Omental fat pad (tissue), 3 donors: ENCODE measurements at regions not wholly inside any gene's neighbourhood (a gene's known extent, or its start where the extent isn't known, plus 50 kb on each side); places are given as distances from the start of the nearest gene placed in this dataset.

Source experiments
- ATAC-seq: fragments of 150-250 bp; one replicate; pipeline ENCODE4 v1.9.1; 2016; ENCODE audit warnings: mild to moderate bottlenecking, moderate library complexity; ENCODE audit not compliant: low FRiP score
- DNase-seq: peaks from one replicate; pipeline ENCODE4 v3.0.0-alpha.2; 2019; ENCODE audit warnings: low spot score
- TF ChIP-seq, protein P1 (sequence below), 3 donors: fragments of 450-650 bp; IDR thresholded peaks; one replicate each; pipeline ENCODE4 v1.5.1; 2016 to 2017; ENCODE audit warnings: antibody characterized with exemption in 3 of 3, mild to moderate bottlenecking in 3 of 3, moderate library complexity in 2 of 3

DNA sequence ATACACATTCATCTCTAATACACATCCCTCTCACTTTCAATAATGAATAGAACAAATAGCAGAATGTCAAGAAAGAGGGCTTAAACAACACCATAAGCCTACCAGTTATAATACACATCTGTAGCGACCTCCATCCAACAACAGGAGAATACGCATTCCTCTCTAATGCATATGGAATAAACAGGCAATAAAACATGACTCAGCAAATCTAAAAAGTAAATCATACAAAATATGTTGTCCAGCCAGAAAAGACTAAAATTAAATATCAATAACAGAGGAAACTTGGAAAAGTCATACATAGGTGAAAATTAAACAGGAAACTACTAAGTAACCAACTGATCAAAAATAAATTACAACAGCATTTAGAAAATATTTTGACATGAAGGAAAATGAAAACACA lies 1127.5 kb upstream of the NCAM2 start:
- TF ChIP-seq, protein P1, sequence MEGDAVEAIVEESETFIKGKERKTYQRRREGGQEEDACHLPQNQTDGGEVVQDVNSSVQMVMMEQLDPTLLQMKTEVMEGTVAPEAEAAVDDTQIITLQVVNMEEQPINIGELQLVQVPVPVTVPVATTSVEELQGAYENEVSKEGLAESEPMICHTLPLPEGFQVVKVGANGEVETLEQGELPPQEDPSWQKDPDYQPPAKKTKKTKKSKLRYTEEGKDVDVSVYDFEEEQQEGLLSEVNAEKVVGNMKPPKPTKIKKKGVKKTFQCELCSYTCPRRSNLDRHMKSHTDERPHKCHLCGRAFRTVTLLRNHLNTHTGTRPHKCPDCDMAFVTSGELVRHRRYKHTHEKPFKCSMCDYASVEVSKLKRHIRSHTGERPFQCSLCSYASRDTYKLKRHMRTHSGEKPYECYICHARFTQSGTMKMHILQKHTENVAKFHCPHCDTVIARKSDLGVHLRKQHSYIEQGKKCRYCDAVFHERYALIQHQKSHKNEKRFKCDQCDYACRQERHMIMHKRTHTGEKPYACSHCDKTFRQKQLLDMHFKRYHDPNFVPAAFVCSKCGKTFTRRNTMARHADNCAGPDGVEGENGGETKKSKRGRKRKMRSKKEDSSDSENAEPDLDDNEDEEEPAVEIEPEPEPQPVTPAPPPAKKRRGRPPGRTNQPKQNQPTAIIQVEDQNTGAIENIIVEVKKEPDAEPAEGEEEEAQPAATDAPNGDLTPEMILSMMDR (IDR thresholded peaks at IDR 0.05), result no peak
- no peak for DNase-seq
- no peak for ATAC-seq

DNA sequence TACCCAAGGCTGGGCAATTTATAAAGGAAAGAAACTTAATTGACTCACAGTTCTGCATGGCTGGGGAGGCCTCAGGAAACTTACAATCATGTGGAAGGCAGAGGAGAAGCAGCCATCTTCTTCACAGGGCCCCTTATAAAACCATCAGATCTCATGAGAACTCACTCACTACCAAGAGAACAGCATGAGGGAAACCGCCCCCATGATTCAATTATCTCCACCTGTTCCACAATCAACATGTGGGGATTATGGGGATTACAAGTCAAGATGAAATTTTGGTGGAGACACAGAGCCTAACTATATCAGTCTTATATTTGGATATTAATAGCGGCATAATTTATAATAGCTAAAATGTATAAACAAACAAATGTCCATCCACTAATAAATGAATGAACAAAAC lies 1123.7 kb upstream of the NCAM2 start:
- TF ChIP-seq, protein P1 (IDR thresholded peaks at IDR 0.05), result no peak
- DNase-seq (no peak), ATAC-seq (no peak)

DNA sequence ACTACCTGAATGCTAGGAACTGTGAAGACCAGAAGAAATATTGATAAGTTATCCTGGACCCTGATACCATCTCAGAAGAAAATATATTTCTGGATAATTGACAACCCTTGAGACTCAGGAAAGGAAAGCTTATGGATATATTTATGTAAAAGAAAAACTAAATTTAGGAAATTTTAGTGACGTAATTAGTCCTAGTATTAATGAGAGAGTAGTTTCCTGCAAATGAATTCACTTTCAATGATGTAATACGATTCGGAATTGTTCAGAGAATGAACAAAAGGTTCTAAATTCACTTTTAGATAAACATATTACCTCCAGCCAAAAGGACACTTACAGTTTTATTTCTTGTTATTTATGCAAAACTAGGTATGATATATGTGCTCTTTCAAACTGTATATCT lies 1120.1 kb upstream of the NCAM2 start:
- ATAC-seq, result no peak
- TF ChIP-seq, protein P1 (IDR thresholded peaks at IDR 0.05), result no peak
- DNase-seq, result no peak

DNA sequence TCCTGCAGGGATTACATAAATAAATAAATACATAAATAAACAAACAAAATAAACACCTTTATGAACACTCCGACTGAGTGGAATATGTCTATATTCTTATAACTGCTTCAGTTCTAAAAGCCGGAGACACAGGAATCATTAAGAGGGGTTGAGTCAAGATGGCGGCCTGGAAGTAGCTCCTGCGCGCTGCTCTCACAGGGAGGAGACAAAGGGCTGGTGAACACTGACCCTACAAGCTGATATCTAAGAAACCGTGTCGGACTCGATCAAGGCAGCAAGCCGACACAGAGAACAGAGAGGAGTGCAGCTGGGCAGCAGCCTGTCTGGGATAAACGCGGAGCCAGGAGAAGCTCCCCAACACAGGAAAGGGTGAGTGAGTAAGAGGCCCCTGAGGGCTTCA lies 1098.6 kb upstream of the NCAM2 start:
- TF ChIP-seq, protein P1 (IDR thresholded peaks at IDR 0.05), result no peak
- ATAC-seq, result no peak
- DNase-seq, result no peak

DNA sequence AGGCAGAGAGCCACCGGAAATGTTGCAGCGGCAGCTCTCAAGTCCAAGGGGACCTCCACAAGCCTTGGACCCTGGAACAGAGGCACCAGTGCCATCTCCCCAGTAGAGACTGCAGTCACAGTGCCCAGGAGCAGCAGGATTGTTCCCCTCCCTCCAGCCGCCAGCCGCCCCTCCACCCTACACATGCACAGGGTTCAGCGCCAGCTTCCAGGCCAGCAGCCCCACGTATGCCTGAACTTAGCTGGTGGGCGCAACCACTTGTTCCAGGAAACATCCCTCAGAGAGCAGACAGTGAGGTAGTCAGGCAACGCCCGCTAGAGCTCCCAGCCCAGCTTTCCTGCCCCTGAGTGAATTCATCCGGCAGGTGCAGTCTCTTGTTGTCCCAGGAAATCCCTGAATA lies 1098.1 kb upstream of the NCAM2 start:
- ATAC-seq, result no peak
- TF ChIP-seq, protein P1 (IDR thresholded peaks at IDR 0.05), result no peak
- DNase-seq, result no peak

DNA sequence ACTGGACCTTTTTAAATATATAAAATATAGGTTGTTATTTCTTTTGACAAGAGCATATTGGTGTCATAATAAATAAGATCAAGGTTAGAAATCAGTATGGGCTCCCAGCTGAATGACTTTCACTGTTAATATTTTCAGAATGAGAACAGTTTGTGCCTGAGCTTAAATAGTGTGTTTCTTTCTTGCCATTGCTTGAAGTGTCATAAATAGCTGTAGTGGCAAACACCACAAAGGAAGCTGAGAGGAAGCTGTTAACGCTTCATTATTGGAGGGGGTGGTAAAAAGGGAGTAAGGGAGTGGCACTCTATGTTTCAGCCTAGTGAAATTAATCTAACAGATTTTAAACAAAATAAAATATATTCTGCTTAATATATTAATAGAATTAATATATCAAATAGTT lies 1089.8 kb upstream of the NCAM2 start:
- ATAC-seq, result no peak
- TF ChIP-seq, protein P1 (IDR thresholded peaks at IDR 0.05), result no peak
- DNase-seq, result no peak

DNA sequence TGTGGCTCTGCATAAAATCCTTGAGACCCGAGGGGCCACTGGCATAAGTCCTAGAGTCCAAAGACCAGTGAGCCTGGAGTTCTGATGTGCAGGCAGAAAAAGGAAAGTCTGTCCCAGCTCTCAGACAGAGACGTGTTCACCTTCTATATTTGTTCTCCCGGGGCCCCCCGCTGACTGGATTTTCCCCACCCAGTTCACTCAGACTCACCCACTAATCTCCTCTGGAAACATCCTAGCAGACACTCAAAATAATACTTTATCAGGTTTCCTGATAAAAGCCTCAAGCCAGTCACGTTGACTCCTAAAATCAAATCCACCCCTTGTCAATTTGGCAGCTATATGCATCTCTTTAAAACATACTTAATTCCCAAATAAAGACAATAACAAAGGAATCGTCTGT lies 1084.2 kb upstream of the NCAM2 start:
- TF ChIP-seq, protein P1 (IDR thresholded peaks at IDR 0.05), result no peak
- ATAC-seq, result no peak
- DNase-seq, result no peak
